Parathyroid adenoma (tissue), 2 donors: ENCODE measurements at regions not wholly inside any gene's neighbourhood (a gene's known extent, or its start where the extent isn't known, plus 50 kb on each side); places are given as distances from the start of the nearest gene placed in this dataset.
"Not testable (repeated sequence)": the region's sequence is repeated elsewhere in the genome, so short reads cannot be mapped to it uniquely, and the experiment has no call there.

ENCODE experiments used
- H2AFZ ChIP-seq: fragments of 300-600 bp; sonication (generic); one replicate; pipeline ENCODE4 v1.7.0; 2017; ENCODE audit warnings: antibody characterized with exemption, mild to moderate bottlenecking
- H3K27ac ChIP-seq: fragments of 300-600 bp; sonication (generic); one replicate; pipeline ENCODE4 v1.7.0; 2017
- H3K27me3 ChIP-seq: fragments of 300-600 bp; sonication (generic); one replicate; pipeline ENCODE4 v1.7.0; 2017; ENCODE audit warnings: low read length; ENCODE audit not compliant: control insufficient read depth, insufficient read depth
- H3K36me3 ChIP-seq: fragments of 300-600 bp; sonication (generic); one replicate; pipeline ENCODE4 v1.7.0; 2017; ENCODE audit warnings: low read length; ENCODE audit not compliant: control insufficient read depth, insufficient read depth
- H3K4me1 ChIP-seq: fragments of 300-600 bp; sonication (generic); one replicate; pipeline ENCODE4 v1.7.0; 2017; ENCODE audit warnings: control low read depth
- H3K4me2 ChIP-seq: fragments of 300-600 bp; sonication (generic); one replicate; pipeline ENCODE4 v1.7.0; 2017; ENCODE audit warnings: low read length
- H3K4me3 ChIP-seq: fragments of 300-600 bp; sonication (generic); one replicate; pipeline ENCODE4 v1.7.0; 2017; ENCODE audit warnings: low read depth, low read length
- H3K79me2 ChIP-seq: fragments of 300-600 bp; sonication (generic); one replicate; pipeline ENCODE4 v1.7.0; 2017; ENCODE audit warnings: control low read depth
- H3K9ac ChIP-seq: fragments of 300-600 bp; sonication (generic); one replicate; pipeline ENCODE4 v1.7.0; 2017; ENCODE audit warnings: mild to moderate bottlenecking
- H3K9me3 ChIP-seq: fragments of 300-600 bp; sonication (generic); one replicate; pipeline ENCODE4 v1.7.0; 2017; ENCODE audit warnings: low read length; ENCODE audit not compliant: control insufficient read depth
- CTCF ChIP-seq: fragments of 300-600 bp; sonication (generic); IDR thresholded peaks from one replicate; pipeline ENCODE4 v1.7.0; 2017; ENCODE audit warnings: antibody characterized with exemption, mild to moderate bottlenecking
- donor health status: primary hyperparathyroidism.

DNA sequence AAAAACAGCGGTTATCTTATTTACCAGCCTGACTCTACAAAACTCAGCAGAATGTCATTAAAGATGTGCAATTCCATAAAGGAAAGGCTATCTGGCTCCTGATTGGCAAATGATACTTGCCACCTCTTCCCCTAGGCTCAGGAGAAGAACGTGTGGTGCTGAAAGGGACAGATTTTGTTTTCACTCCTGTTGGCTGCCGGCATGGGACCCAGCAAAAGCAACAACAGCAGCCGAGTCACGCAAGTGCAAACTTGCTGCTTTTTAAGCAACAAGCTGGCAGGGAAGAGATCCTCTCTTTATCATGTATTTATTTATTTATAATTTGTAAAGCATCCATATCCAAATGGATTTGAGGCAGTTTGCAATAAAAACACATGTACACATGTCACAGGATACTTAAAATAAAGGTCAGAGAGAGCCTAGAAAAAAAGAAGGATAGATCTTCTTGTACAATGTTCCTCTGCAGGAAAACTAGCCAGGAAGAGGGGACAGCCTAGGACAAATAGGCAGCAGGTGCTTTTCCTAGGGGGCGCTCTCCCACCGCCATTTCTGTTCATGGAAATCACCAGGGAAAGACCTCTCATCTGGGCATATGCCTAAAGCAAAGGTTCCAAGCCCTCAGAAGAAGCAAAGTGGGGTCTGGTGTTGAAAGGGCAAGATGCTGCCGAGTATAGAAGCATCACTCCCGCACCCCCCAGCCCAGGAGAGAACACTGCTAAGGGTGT lies 799.3 kb downstream of the BCL11A start:
- Histone ChIP-seq H3K9me3 (no peaks in the 10 kb centered on the region), H3K27me3 (no peaks in the 10 kb centered on the region), H2AFZ (no peak overlapping the region), H3K79me2 (no peaks in the 10 kb centered on the region), H3K27ac (no peak overlapping the region), H3K4me3 (no peak overlapping the region), H3K9ac (no peak overlapping the region), H3K36me3 (no peaks in the 10 kb centered on the region), H3K4me1 (no peaks in the 10 kb centered on the region), H3K4me2 (no peak overlapping the region)
- no peak for TF ChIP-seq CTCF

DNA sequence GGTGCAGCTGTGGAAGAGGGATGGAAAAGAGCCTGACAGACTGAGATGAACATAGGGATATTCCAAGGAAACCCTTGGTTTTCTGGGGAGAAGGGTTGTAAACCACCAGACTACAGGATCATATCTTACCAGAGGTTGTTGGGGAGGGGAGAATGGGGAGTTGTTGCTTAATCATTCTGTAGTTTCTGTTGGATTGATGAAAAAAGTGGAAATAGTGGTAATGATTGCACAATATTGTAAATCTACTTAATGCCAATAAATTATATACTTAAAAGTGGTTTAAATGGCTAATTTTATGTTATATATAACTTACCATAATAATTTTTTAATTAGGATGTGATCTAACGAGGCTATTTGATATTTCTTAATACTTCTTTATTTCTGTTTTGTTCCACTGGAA lies 800.9 kb downstream of the BCL11A start:
- Histone ChIP-seq H3K27me3 (no peaks in the 10 kb centered on the region), H3K9ac (no peak overlapping the region), H2AFZ (no peak overlapping the region), H3K4me2 (no peak overlapping the region), H3K4me1 (no peaks in the 10 kb centered on the region), H3K9me3 (no peaks in the 10 kb centered on the region), H3K79me2 (no peaks in the 10 kb centered on the region), H3K36me3 (no peaks in the 10 kb centered on the region), H3K27ac (no peak overlapping the region), H3K4me3 (no peak overlapping the region)
- no peak for TF ChIP-seq CTCF

DNA sequence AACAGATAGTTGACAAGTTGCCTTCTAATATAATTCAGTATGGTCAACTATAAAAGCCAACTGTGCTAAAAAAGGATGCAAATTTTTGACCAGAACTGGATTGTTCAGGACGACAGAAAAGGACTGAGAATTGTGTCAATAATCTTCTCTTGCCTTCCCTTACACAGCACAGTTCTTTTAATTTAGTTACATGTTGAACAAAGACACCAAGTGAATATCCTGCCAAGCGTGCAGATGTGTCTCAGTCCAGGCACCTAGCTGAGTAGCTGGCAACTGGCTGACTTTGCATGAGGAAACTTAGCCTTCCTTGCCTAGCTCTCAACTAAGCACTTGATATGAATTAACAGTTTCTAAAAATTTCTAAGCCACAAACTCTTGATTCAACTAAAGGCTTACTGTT lies 801.4 kb downstream of the BCL11A start:
- no peak overlapping the region for H3K4me3 ChIP-seq
- no peaks in the 10 kb centered on the region for H3K27me3 ChIP-seq
- H3K9ac ChIP-seq = no peak overlapping the region
- no peak overlapping the region for H2AFZ ChIP-seq
- H3K4me1 ChIP-seq = no peaks in the 10 kb centered on the region
- no peak overlapping the region for H3K27ac ChIP-seq
- no peaks in the 10 kb centered on the region for H3K79me2 ChIP-seq
- no peaks in the 10 kb centered on the region for H3K36me3 ChIP-seq
- no peak overlapping the region for H3K4me2 ChIP-seq
- H3K9me3 ChIP-seq = no peaks in the 10 kb centered on the region
- TF ChIP-seq CTCF = no peak

DNA sequence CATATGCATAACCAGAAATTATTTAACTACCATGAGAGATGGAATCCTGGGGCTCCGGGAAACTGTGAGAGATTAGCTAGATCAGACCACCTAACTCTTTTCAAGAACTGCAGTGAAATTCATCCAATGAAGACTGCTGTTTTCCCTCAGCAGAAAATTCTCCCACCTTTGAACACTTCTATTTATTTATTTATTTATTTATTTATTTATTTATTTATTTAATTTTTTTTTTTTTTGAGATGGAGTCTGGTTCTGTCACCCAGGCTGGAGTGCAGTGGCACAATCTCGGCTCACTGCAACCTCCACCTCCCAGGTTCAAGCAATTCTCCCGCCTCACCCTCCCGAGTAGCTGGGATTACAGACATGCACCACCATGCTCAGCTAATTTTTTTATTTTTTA lies 802.2 kb downstream of the BCL11A start:
- H3K4me1 ChIP-seq, H3K36me3 ChIP-seq, H3K9ac ChIP-seq, H3K27ac ChIP-seq, H3K27me3 ChIP-seq, H3K4me3 ChIP-seq, H3K9me3 ChIP-seq, H3K79me2 ChIP-seq, H2AFZ ChIP-seq, H3K4me2 ChIP-seq: not testable (repeated sequence)

DNA sequence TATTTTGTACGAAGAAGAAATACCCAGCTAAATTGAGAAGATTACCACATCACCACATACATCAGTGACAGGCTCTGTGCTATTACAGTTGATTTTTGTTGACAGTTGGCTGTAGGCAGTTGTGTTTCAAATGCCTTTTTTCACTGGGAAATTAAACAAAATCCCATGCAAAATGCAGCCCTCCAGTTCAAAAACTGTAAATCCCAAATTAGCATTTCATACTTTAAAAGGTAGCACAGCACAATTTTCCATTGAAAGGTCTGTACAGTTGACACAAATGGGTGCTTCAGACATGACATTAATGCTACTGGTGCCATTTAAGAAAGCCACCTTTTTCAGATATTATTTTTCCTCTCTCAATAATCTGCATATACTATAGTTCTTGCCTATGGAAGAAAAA lies 807.2 kb downstream of the BCL11A start:
- no peak overlapping the region for H3K4me3 ChIP-seq
- H3K9ac ChIP-seq = no peak overlapping the region
- H3K4me2 ChIP-seq = no peak overlapping the region
- TF ChIP-seq CTCF = no peak
- H3K9me3 ChIP-seq = no peaks in the 10 kb centered on the region
- no peaks in the 10 kb centered on the region for H3K27me3 ChIP-seq
- H3K36me3 ChIP-seq = no peaks in the 10 kb centered on the region
- no peak overlapping the region for H3K27ac ChIP-seq
- H2AFZ ChIP-seq = no peak overlapping the region
- no peaks in the 10 kb centered on the region for H3K4me1 ChIP-seq
- H3K79me2 ChIP-seq = no peaks in the 10 kb centered on the region
